Fibroblast of the aortic adventitia (primary cell): ENCODE measurements at regions not wholly inside any gene's neighbourhood (a gene's known extent, or its start where the extent isn't known, plus 50 kb on each side); places are given as distances from the start of the nearest gene placed in this dataset.

Experiments used
- DNase-seq: peaks from one replicate; pipeline ENCODE4 v3.0.0-alpha.2; 2010; ENCODE audit warnings: low read depth
- H3K4me3 ChIP-seq: 2 replicates; pipeline ENCODE4 v1.5.1; 2011; ENCODE audit warnings: low read depth, mild to moderate bottlenecking, control low read depth, low read length, moderate library complexity
- CTCF ChIP-seq: IDR thresholded peaks from 2 replicates; pipeline ENCODE4 v1.5.1; 2011; ENCODE audit warnings: mild to moderate bottlenecking, low read length, control low read depth, inconsistent platforms; ENCODE audit not compliant: insufficient read depth

GRCh38 chr6:126628125-126628524 is 288.2 kb downstream of the CENPW start:
- TF ChIP-seq CTCF = no peak
- H3K4me3 ChIP-seq = no peak overlapping the region

GRCh38 chr6:126631363-126631762 is 291.4 kb downstream of the CENPW start:
- H3K4me3 ChIP-seq = no peak overlapping the region
- DNase-seq = peak; percentile 60
- TF ChIP-seq CTCF = no peak

More at GRCh38 chr6:126628125-126628524, 288.2 kb downstream of the CENPW start:
- DNase-seq = no peak

- DNase-seq = no peak
- no peak overlapping the region for H3K4me3 ChIP-seq
- TF ChIP-seq CTCF = no peak
These were observed 292.4 kb downstream of the CENPW start for GRCh38 chr6:126632271-126632670.

GRCh38 chr6:126633373-126633772 is 293.5 kb downstream of the CENPW start:
- no peak overlapping the region for H3K4me3 ChIP-seq
- peak; percentile 53 for DNase-seq
- no peak for TF ChIP-seq CTCF

- no peak for DNase-seq
- no peak for TF ChIP-seq CTCF
These were observed 300.4 kb downstream of the CENPW start for GRCh38 chr6:126640356-126640755.

GRCh38 chr6:126640921-126641320 is 301.0 kb downstream of the CENPW start:
- TF ChIP-seq CTCF = no peak
- no peak overlapping the region for H3K4me3 ChIP-seq
- no peak for DNase-seq

More at GRCh38 chr6:126640356-126640755, 300.4 kb downstream of the CENPW start:
- H3K4me3 ChIP-seq = no peak overlapping the region

- no peak overlapping the region for H3K4me3 ChIP-seq
- no peak for TF ChIP-seq CTCF
- DNase-seq = no peak
These were observed 301.7 kb downstream of the CENPW start for GRCh38 chr6:126641641-126642040.
